ENCODE measurements at regions not wholly inside any gene's neighbourhood (a gene's known extent, or its start where the extent isn't known, plus 50 kb on each side); places are given as distances from the start of the nearest gene placed in this dataset.
"Not testable (repeated sequence)": the region's sequence is repeated elsewhere in the genome, so short reads cannot be mapped to it uniquely, and the experiment has no call there.

DNA sequence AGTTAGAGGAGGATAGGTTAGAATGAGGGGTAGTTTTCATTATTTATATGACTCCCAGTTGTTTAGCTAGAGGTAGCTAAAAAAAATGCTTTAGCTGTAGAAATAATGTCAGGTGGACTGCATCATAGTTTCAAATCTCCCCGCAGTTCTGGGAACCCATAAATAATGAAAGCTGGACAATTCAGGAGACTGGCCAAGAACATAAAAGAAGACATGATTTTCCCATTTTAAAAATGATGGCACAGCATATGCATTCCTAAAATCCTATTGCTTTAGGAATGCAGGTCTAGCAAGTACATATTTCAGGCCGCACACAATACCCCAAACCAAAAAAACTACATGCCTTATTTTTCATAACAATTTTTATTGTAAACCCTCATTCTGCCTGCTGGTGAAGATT lies 143.3 kb downstream of the CTH start:
- no peak for DNase-seq (ENCODE audit: low spot score)

DNA sequence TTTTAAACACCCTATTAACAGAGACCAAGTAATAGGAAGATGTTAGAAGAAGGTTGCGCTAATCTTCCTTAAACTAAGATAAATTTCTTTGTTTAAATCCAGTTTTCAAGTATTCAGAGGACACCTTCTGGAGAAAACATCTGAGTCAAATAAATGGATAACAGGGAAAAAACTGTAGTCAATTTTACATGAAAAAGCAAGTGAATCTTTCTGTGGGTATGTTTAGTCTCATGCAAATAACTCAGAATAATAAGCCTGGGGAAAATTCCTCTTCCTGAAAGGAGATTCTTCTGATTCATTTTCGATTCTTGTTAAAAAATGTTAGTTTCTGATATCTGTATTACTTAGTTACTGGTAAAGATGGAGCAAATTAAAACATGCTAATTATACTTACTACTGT lies 145.5 kb downstream of the CTH start:
- DNase-seq (ENCODE audit: low spot score): no peak

DNA sequence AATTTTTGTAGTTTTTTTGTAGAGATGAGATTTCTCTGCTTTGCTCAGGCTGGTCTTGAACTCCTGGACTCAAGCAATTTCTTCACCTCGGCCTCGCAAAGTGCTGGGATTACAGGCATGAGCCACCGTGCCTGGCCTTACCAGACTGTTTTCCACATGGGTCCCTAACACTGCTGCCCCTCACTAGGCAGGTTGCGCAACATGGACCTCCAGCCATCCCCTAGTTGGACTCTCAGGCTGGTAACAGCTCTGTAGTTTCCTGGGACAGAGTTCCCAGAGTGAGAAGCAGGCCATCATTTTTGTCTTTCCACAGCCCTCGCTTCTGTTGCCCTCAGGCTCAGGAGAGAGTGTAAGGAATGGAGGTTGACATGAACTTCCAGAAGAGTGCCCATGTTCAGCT lies 156.1 kb downstream of the CTH start:
- no peak for DNase-seq (ENCODE audit: low spot score)

DNA sequence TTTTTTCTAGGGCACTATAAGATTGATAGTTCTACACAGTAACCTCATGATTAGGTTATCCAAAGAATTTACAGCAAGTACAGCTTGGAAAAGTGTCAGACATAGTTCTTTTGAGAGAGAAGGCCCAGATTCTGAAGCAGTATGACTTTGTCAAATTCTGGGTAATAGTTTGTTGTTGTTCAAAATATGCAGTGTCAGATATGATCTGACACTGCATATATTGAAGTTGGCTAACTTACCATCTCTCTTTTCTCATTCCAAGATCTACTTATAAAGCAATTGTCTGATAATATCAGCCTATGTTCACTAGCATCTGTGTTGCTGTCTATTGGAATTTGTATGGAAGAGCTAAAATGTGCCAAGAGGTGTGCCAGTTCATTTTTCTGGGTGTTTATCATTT lies 160.1 kb downstream of the CTH start:
- no peak for DNase-seq (ENCODE audit: low spot score)

DNA sequence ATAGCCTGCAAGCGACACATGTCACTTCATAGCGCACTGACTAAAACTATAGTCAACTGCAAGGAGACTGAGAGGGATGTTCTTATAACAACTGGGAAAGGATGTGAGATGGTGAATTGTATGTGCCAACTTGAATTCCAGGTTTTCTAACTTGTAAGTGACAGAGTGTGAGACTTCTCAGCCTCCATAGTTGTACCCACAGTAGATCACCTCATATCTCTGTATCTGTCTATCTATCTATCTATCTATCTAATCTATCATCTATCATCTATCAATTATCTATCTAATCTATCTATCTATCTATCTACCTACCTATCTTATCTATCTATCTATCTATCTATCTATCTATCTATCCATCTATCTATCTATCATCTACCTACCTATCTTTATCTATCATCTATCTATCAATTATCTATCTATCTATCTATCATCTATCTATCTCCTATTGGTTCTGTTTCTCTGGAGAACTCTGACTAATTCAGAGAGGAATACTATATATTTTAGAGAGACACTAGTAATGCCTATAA lies 162.3 kb downstream of the CTH start:
- no peak for DNase-seq (ENCODE audit: low spot score)

DNA sequence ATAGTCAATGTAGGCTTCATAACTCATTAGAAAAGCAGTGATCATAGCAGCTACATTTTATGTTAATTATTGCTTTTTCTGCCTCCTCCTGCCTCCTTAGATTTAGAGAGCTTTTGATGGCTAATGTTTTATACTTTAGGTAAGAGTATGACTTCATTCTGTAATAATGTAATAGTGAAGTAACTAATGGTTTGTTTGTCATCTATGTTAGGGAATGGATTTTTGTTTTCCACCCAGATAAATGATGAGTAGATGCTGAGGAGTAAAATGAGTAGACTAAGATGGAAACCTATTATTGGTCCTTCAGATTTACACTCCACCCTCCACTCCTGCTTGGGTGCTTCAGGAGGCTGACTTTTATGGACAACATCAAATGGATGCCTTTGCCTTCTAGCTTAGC lies 170.6 kb downstream of the CTH start:
- no peak for DNase-seq (ENCODE audit: low spot score)

DNA sequence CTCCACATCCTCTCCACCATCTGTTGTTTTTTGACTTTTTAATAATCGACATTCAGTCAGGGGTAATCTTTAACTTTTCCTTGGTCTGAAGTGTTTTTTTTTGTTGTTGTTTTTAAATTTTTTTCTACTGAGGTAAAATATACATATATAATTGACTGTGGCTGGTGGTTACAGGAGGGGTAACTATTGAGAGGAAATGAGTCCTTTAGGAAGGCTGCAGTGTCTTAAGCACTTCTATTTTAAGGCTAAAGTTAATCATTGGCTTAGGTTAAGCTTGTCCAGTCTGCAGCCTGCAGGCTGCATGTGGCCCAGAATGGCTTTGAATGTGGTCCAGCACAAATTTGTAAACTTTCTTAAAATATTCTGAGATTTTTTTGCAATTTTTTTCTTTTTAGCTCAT lies 172.5 kb downstream of the CTH start:
- no peak for DNase-seq (ENCODE audit: low spot score)

DNA sequence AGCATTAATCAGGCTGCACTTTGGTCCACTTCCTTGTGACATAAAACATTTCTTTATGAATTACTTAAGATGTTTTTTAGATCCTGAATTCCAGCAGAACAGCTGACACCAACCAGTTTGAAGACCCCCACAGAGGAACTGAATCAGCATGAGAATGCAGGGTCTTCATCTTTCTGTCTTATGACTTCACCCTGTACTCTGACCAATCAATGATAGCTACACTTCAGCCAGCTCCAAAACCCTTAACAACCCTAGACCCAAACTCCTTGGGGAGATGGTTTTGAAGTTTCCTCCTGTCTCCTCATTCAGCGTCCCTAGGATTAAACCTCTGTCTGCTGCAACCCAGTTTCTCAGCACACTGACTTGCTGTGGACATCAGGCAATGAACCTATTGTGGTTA lies 175.0 kb downstream of the CTH start:
- no peak for DNase-seq (ENCODE audit: low spot score)

DNA sequence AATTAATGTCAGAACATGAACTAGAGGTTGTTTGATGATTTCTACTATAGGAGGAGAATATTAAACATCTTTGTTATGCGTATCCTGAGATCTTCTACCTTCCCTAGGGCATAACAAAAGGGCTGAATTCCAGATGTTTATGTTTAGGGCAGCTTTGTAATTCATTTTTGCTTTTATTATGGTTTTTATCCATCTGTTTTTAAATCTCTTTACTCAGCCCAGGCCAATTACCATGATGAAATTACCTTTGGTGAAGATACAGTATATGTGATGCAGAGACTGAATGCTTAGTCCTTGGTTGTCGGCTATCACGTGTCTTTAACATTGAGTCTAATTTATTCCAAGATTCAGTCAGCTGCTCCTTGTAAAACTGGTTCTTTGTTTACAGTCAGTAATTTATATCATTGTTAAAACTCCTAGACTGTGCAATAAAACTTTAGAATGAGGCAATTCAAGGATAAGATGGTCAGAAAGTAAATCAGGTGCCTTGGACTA lies 176.9 kb downstream of the CTH start:
- no peak for DNase-seq (ENCODE audit: low spot score)

DNA sequence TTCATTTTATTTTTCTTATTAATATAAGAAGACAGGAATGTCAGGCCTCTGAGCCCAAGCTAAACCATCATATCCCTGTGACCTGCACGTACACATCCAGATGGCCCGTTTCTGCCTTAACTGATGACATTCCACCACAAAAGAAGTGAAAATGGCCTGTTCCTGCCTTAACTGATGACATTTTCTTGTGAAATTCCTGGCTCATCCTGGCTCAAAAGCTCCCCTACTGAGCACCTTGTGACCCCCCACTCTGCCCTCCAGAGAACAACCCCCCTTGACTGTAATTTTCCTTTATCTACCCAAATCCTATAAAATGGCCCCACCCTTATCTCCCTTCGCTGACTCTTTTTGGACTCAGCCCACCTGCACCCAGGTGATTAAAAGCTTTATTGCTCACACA lies 182.5 kb downstream of the CTH start:
- DNase-seq (ENCODE audit: low spot score): not testable (repeated sequence)

DNA sequence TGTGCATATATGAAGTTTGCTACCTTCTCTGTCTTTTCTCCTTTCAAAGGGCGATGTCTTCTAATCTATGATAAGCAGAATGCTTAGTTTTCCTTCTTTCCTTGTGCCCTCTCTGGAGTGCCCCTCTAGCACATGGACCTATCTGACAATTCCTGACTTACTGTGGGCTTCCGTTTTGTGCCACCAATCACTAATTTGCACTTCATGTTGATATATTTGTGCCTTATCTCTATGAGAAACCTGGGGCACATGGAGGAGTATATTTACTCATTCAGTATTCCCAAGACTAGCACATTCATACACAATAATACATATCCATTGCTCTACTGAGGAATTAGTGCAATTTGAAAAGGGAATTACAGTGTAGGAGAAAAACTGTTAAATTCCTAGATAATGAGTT lies 197.7 kb downstream of the CTH start:
- no peak for DNase-seq (ENCODE audit: low spot score)

DNA sequence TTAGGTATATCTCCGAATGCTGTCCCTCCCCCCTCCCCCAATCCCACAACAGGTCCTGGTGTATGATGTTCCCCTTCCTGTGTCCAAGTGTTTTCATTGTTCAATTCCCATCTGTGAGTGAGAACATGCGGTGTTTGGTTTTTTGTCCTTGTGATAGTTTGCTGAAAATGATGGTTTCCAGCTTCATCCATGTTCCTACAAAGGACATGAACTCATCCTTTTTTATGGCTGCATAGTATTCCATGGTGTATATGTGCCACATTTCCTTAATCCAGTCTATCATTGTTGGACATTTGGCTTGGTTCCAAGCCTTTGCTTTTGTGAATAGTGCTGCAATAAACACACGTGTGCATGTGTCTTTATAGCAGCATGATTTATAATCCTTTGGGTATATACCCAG lies 199.1 kb downstream of the CTH start:
- DNase-seq (ENCODE audit: low spot score): not testable (repeated sequence)

DNA sequence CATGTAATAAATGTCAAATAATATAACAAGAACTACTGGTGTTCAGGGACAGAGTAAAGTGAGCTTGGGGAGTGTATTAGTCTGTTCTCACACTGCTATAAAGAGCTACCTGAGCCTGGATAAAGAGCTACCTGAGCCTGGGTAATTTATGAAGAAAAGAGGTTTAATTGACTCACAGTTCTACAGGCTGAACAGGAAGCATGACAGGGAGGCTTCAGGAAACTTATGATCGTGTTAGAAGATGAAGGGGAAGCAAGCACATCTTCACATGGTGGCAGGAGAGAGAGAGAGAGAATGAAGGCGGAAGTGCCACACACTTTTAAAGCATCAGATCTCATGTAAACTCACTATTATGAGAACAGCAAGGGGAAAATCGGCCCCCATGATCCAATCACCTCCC lies 205.9 kb downstream of the CTH start:
- no peak for DNase-seq (ENCODE audit: low spot score)

DNA sequence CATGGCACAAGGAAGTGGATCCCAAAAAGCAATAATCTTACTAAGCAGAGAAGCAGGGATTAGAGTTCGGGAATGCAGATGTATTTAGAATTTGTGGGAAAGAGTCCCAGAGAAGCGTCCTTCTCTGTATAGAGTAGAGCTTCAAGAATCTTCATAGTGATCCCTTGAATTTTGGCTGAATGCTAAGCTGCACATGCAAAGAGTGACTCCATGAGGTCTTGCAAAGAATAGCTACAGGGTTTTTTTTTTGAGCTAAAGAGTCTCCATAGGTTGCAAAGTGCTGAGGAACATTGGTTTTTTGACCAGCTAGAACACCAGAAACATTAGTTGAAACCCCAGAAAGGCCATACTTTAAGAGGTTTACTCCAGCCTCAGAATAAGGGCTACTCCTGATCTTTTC lies 206.7 kb downstream of the CTH start:
- no peak for DNase-seq (ENCODE audit: low spot score)

DNA sequence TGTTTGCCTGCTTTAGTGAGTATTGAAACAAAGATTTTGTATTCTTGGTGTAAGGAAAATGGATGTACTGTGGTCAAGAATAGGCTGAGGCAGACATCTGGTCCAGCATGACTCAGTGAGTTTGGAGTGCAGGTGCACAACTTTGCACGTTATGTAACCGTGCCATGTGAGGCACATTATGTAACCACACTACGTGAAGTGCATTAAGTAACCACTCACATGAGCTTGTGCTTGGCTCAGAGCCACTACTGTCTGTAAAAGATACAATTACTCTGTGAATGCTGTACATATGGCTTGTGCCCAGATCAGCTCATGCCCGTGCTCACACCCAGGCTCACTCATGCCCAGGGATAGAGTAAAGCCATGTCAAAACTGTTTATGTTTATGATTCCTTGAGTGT lies 216.8 kb downstream of the CTH start:
- no peak for DNase-seq (ENCODE audit: low spot score)

DNA sequence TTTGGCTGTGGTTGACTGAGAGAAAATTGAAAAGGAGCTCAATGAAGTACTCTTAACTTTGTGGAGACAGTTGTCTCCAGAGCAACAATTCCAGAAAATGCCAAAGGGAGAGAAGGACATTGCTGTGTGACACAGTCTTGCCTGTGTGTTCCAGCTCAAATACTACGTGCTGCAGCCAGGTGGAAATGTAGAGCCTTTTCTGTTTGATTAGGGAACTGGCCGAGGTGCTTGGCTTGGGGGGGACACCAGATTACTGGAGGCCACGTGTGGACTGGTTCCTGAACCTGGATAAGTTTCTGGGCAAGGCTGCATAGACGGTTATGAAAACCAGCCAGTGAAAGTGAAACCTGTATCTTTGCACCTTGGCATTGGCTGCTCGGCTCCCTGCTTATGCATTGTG lies 217.9 kb downstream of the CTH start:
- DNase-seq (ENCODE audit: low spot score): no peak

DNA sequence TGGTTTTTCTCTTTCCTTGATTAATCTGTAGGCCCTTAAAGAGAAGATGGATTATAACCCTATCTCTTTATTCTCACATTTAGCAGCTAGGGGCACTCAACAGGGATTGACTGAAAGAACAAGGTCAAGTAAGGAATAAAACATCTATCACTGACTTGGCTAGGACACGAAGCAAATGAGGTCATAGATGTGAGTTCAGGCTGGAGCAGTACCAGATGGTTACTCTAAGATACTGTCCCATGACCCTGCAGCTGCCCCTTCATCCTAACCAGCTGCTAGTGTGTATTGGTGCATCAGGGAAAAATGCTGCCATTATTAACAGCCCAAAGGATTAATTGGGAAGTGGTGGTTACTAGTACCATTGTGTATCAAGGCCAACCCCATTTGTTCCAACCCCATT lies 221.9 kb downstream of the CTH start:
- DNase-seq (ENCODE audit: low spot score): no peak

DNA sequence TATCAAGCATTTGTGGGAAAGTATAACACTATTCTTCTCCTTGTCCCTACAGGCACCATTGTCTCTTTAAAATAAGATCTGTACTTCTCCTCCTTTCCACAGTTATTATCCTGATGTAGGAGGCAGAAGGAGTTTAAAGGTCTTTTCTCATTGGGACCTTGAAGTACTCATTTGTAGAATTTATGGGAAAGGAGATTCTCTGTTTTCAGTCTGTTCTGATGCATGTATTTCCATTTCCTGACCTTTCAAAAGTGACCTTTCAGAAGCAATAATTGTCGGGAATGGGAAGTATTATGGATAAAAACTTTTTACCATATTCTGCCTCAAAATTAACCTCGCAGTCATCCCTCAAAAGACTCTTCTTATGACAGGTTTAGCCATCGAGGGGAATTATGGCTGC lies 224.8 kb downstream of the CTH start:
- no peak for DNase-seq (ENCODE audit: low spot score)

DNA sequence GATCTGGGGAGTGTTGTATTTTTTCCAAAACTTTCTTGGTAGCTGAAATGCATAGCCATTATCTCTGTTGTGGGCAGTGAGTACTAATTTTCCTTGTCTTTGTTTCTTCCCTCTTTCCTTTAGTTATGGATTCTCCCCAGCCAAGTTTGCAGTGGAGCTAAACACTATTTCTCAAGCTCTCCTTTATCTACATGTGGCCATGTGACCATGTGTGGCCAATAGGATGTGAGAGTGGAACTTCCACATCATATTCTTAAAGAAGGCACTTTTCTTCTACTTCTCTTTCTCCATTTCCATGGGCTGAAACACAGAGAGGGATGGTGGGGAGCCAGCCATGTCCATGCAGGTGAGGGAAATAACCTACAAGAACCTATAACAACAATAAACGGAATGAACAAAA lies 230.8 kb downstream of the CTH start:
- DNase-seq (ENCODE audit: low spot score): no peak

DNA sequence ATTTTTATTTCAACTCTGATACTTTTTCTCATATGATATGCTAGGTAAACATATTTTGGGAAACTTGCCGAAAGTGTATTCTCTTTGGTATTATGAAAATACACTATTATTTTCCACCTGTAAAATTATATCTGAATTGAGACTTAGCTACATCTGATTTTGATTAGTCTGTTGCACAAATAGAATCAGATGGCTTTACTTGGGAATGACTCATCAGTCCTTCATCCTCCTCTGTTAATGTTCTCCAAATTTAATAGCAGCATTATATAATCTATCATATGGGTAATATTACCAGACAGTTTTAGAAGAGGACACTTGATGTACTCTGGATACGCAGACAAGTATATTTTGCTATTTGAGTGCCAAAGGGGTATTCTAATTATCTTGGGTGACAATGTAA lies 245.3 kb downstream of the CTH start:
- DNase-seq (ENCODE audit: low spot score): peak; percentile 19

DNA sequence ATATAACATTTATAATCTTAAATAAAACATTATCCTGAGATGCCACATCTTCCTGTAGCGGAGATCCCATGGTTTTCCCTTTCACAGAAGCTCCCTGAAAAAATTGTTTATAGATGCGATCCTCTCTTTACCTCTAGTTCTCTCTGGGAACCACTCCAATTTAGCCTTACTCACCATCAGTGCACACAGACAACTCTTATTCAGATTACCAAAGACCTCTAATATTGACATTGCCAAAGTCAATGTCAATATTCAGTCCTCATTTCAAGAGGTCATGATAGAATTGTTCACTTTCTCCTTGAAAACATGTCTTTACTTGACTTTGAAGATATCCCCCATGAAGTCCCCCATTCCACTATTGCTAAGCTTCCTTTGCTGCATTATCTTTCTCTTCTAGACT lies 248.8 kb downstream of the CTH start:
- DNase-seq (ENCODE audit: low spot score): no peak

DNA sequence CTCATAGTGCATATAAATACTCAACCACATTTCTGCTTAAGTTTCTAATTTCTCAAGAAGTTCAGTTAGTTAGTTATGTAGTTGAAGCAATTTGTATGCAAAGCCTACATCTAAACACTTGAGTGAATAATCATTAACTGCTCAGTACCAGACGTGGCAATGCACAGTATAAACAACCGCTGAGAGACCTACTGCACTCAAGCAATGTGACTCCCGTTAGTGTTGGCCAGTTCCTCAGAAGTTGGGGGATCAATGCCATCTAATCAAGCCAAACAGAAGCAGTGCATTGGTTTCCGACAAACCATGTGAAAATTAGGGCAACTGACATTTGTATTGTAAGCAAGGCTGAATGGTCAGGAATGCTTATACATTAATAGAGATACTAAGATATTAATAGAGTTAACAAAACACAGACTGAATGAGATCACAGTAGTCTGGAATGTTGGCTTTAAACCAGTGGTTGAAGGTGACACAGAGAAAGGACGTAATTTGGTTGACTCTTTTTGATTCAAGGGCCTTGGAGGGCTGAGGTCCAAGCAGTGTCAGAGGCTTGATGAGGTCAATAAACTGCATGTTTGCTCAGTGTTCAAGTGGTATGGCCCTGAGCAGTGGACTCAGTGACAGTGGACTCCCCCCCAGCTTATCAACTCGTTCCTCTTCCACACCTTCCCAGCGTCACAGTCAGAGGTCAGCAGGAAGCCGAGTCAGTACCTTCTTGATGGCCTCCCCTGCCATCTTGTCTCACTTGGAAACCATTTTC lies 255.5 kb downstream of the CTH start:
- no peak for DNase-seq (ENCODE audit: low spot score)

DNA sequence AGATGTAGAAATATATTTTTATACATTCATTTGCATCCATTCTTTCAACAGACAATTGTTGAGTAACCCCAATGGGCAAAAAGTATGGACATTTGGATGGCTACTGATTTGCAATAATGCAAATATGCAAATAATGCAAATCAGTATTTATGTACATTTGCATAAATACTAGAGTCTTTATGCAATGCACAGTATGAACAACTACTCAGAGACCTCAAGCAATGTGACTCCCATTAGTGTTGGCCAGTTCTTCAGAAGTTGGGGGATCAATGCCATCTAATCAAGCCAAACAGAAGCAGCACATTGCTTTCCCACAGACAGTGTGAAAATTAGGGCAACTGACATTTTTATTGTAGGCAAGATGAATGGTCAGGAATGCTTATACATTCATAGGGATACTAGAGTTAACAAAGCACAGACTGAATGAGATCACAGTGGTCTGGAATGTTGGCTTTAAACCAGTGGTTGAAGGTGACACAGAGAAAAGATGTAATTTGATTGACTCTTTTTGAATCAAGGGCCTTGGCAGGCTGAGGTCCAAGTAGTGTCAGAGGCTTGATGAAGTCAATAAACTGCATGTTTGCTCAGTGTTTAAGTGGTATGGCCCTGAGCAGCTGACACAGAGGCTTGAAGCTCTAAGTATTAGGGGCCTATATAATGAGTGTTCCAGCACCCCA lies 256.6 kb downstream of the CTH start:
- no peak for DNase-seq (ENCODE audit: low spot score)

DNA sequence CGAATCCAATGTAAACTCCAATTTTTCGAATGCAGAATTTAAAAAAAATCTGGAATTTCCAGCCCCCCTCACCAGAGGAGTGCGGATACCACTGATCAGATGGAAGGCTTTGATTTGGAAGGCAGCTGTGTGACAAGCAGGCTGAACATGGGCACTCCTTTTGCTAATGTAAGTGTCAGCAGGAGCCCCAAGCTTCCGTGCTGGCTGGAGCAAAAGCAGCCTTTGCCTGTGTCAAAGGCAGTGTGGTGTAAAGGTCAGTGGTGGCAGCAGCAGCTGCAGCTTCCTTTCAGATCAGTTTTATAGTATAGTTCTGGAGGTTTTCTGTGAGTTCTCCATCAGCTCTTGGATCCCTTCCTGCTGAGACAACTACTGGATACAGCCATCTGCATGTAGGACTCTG lies 259.9 kb downstream of the CTH start:
- DNase-seq (ENCODE audit: low spot score): no peak
